Skeletal muscle cell (primary cell): ENCODE measurements at regions not wholly inside any gene's neighbourhood (a gene's known extent, or its start where the extent isn't known, plus 50 kb on each side); places are given as distances from the start of the nearest gene placed in this dataset.
"Not testable (repeated sequence)": the region's sequence is repeated elsewhere in the genome, so short reads cannot be mapped to it uniquely, and the experiment has no call there.

Experiments used
- DNase-seq: peaks from one replicate; pipeline ENCODE4 v3.0.0-alpha.2; 2010; ENCODE audit warnings: low read depth
- H3K4me3 ChIP-seq: 2 replicates; pipeline ENCODE4 v1.5.1; 2011; ENCODE audit warnings: low read depth, mild to moderate bottlenecking, control low read depth, low read length, moderate library complexity

DNA sequence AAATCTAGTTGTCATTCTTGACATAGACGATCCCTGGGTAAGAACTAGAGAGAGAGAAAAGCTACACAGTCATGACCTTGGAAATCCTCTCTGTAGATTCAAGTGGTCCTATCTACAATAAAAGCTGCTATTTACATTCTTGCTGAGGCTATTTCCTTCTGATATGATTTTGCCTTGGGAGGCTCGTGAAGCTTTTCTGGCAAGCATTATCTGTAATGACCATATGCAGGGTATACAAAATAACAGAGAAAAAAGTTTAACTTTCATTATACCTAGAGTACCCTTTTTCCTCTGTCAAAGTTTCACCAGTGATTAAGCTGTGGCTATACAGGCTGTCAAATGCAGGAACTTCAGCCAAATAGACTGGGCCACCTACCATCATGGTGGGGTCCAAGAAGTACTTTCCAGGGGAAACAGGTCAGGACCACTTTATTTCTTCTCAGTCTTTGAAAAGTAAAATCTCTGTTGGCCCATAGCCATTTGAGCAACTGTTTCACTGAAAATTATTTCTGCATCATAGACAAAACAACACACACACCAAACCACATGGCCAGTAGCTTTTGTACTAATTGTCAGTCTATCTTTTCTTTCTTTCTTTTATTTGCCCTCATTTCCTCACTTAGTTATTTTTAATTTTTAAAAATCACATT, 677.0 kb upstream of the ID4 start:
- no peak overlapping the region for H3K4me3 ChIP-seq
- no peak for DNase-seq

DNA sequence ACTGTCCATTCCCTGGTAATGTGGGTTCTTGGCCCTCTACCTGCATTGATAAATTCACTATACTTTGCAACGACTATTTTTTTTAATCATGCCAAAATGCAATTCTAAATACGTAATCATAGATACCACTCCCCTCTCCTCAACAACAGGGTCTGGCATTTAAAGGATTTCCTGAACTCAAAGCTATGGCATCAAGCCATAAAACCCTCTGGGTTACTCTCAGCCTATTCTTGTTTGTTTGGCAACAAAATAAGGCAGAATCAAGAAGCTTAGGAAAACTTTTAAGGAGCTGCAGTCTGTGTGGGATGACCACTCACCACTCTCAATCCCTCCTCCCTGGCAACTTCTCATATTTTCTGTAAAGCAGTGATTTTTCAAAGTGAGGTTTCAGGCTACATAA, 669.9 kb upstream of the ID4 start:
- no peak for DNase-seq

DNA sequence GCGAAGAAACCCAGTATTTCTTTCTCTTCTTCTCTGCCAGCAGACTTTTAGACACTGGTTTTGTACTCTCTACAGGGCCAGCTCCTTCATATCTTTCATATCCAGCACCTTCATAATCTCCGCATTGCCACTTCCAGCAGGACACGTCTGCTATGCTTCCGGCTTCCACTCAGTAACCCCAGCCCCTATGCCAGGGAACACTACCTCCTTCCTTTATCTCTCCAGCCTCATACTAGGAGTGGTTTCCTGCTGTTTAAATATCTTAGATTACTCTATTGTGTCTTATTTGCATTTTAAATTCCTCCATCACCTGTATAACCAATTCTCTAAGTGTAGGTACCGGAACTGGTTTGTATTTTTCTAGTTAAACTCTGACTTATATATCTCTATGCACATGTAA, 667.8 kb upstream of the ID4 start:
- H3K4me3 ChIP-seq, result no peak overlapping the region
- DNase-seq, result no peak

More for the DNA sequence above, 669.9 kb upstream of the ID4 start:
- H3K4me3 ChIP-seq, result no peak overlapping the region

DNA sequence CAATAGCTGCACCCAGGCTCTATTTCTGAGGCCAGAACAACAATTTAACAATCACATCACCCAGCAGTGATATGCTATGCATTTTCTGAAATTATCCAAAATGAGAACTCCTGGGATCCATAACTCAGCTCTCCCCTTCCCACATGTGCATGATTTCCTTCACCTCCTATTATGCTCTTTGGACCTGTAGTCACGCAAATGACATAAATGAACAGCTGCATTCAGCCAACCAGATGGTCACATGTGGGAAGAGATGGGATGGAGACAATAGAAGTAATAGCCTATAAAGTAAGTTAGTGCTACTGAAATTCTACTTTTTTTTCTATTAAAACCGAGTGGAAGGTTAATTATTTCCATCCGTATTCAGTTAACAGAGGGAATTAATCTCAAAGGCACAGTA, 662.1 kb upstream of the ID4 start:
- no peak overlapping the region for H3K4me3 ChIP-seq
- no peak for DNase-seq

DNA sequence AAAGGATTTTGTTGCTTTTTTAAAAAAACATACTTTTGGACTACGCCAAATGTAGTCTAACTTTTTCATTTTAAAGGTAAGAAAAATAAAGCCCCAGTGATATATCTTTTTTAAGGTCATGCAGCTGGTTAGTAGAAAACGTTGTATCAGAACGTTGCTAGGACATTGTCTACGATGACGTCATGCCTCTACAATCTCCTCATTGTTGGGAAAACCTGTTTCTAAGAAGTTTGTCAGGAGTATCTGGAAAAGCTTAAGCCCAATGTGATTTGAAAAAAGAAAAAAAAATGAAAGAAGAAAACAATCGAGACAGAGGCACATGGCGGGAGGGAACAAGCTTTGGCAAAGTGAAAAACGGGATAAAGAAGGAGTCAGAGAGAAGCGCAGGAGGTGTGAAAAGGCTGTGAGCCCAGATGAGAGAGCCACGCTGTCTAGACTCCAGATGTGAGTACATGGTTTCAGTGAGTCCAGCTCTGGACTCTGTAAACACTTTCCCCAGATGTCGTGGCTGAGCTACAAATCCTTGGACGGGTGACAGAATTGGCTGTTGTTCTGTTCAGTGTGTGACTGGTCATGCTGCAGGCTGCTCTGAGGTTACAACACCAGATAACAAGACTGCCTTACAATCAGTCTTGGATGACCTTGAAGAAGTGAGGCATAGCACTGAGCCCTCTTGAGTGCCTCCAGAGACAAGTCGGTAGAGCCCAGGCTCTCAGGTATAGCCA, 656.7 kb upstream of the ID4 start:
- H3K4me3 ChIP-seq, result no peak overlapping the region
- DNase-seq, result no peak

DNA sequence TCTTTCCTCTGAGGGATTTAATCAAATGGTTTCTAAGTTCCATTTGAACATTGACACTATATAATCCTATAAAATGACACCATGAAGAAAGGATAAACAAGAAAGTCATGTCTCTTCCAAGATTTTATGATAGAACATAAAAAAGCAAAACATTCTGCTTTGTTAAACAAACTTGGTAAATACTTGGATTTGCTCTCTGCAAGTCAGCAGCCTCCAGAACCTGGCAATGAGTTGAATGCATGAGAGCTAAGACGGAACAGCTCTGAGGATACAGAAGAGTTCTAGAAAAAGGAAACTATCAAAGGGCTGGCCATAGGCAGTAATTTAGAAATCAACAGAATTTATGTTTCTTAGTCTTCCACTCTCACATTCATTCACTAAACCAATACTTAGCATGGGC, 656.0 kb upstream of the ID4 start:
- H3K4me3 ChIP-seq, result no peak overlapping the region
- DNase-seq, result no peak

DNA sequence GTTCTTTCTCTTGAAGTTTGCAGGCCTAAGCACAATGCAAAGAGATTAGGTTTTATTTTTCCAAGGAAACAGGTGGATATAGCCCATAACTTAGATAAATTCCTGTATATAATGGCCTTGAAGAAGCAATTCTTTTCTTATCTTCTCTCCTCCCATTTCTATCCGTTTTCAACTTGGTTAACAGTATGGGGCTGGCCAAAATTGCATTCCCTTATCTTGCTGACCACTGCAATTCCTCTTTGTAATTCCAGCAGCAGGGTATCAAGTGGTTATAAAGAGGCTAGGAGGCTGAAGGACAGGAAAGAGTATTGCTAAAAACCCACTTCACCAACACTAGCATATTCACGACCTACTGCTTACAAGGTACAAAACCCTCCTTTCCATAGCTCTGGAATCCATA, 643.5 kb upstream of the ID4 start:
- DNase-seq, result no peak
- no peak overlapping the region for H3K4me3 ChIP-seq

DNA sequence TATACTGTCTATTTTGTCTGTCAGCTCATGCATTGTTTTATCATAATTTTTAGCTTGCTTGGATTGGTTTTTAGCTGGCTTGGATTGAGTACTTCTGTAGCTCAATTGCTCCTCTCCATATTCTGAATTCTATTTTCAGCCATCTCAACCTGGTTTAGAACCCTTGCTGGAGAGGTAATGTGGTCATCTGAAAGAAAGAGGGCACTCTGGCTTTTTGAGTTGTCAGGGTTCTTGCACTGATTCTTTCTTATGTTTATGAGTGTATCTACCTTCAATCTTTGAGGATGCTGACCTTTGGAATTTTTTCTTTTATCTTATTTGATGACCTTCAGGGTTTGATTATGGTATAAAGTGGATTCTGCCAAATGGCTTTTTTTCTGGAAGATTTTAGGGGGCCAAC, 632.7 kb upstream of the ID4 start:
- no peak overlapping the region for H3K4me3 ChIP-seq
- no peak for DNase-seq

DNA sequence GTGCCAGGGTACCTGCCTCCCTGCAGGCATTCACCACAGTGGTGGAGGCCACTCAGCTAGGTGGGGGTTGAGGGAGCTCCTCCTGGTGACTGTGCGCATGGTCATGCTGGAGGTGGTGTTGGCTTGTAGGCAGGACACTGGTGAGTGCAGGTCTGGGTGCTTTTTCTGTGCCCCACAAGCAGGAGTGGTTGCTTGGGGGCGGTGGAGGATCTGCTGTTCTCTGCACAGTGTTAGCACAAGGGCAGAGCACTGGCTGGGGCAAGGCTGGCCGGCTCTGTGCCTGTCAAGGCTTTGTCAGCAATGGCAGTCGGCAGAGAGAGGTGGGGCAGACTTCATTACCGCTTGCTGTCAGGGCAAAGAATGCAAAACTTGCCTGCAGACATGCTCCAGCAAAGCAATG, 632.1 kb upstream of the ID4 start:
- no peak overlapping the region for H3K4me3 ChIP-seq
- DNase-seq, result no peak

DNA sequence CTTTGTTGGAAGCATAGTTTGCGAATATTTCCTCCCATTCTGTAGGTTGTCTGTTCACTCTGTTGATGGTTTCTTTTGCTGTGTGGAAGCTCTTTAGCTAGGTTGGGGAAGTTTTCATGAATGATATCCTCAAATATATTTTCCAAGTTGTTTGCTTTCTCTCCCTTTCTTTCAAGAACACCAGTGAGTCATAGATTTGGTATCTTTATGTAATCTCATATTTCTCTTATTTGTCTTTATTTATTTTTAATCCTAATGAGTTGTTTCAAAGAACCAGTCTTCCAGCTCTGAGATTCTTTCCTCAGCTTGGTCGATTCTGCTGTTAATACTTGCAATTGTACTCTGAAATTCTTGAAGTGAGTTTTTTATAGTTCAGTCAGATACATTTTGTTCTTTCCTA, 628.0 kb upstream of the ID4 start:
- H3K4me3 ChIP-seq, result no peak overlapping the region
- no peak for DNase-seq

DNA sequence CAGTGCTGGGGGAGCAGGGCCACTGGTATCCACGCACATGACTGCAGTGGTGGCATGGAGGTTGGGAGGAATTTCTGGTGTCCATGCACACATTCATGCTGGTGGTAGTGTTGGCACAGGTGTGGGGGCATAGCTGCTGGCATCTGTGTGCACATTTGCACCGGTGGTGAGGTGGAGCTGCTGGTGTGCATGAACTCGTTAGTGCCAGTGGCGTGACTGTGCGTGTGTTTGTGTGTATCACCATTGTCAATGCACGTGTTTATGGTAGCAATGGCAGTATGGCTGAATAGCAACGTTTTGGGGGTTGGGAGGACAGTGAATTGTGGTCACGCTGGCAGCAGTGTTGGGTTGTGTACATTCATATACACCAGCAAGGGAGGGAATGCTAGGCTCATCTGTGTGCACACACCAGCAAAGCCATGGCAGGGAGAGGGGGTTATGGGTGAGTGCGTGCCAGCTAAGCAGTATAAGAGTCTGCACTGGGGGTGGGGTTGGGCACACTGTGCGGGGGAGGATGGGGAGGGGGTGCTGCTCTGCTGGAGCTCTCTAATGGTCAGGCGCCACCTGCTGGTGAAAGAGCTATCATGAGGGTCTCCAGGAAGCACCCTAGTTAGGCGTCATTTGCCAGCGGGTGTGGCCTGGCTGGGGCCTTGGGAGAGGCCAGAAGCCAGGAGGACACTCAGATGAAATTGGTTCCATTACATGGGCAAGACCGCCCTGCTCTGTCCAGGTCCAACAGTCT, 626.1 kb upstream of the ID4 start:
- DNase-seq, result no peak
- H3K4me3 ChIP-seq, result no peak overlapping the region

DNA sequence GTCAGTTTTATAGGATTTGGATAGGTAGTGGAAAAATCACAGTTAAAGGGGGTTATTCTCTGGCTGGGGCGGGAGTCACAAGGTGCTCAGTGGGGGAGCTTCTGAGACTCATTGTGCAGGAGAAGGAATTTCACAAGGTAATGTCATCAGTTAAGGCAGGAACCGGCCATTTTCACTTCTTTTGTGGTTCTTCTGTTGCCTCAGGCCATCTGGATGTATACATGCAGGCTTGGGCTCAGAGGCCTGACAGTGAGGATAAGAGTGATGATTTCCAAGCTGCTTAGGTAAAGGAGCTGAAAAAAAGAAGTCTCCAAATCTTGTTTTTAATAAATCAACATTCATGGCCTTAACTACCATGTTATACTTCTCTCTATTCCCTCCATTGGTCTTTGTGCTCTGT, 622.9 kb upstream of the ID4 start:
- no peak overlapping the region for H3K4me3 ChIP-seq
- DNase-seq, result no peak

DNA sequence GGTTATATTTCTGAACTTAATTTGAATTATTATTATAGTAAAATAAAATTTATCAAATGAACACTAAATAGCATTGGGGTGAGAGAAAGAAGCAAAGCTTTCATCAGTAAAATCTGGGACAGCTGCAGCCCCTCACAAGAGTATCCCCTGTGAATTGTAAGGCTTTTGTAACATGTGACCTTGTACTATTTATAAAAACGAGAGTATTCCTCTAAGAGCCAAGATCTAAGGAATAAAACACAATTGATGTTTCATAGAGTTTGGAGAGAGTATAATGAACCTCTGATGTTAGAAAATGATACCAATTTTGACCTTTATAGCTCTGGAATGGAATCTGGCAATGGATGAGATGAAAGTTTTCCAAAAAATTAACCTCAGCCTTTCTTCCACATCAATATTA, 617.2 kb upstream of the ID4 start:
- no peak overlapping the region for H3K4me3 ChIP-seq
- DNase-seq, result no peak

DNA sequence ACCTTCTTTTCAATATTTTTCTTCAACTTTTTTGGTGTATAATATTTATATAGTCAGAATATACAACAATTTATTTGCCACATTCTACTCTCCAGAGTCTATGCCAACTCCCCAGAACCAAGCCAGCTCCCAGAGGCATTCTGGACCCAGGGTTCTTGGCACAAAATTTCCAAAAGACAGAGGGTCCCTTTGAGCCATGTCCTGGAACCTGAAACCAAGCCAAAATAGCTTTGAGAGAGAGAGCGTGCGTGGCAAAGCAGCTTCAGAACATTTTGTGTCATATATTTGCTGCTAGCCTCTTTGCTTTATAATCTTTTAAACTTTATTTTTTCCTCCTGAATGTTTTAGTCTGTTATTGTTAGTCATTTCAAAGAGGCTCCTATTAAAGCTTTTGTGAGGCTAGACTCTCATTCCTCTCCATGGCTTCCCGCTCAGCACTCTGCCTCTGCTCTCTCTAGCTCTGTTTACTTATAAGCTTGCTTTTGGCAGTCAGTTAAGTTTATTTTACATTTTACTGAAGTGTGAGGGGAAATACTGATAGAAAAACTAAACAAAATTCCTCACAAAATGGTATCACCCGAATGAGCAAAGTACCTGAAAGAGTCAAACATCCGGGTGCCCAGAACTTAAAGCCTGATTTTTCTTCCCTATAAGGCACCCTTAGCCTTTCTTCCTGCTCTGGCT, 605.1 kb upstream of the ID4 start:
- no peak for DNase-seq
- H3K4me3 ChIP-seq, result no peak overlapping the region

DNA sequence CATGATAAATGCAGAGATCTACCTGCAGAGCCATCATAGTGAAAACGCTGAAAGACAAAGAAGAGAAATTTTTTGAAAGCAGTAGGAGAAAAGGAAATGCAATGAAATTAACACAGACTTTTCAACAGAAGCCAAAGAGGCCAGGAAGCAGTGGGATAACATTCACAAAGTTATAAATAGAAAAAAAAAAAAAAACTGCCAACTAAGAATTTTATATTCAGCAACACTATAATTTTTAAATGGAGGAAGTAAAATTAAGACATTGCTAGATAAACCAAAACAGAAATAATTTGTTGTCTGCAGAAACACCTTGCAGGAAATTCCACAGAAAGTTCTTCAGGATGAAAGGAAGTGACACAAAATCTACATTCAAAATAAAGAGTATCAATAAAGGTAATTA, 591.5 kb upstream of the ID4 start:
- H3K4me3 ChIP-seq, result no peak overlapping the region
- no peak for DNase-seq

DNA sequence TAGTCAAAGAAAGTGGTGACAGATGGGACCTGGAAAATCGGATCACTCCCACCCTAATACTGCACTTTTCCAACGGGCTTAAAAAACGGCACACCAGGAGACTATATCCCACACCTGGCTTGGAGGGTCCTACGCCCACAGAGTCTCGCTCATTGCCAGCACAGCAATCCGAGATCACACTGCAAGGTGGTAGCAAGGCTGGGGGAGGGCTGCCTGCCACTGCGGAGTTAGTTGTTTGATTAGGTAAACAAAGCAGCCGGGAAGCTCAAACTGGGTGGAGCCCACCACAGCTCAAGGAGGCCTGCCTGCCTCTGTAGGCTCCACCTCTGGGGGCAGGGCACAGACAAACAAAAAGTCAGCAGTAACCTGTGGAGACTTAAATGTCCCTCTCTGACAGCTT, 590.0 kb upstream of the ID4 start:
- not testable (repeated sequence) for DNase-seq, H3K4me3 ChIP-seq

DNA sequence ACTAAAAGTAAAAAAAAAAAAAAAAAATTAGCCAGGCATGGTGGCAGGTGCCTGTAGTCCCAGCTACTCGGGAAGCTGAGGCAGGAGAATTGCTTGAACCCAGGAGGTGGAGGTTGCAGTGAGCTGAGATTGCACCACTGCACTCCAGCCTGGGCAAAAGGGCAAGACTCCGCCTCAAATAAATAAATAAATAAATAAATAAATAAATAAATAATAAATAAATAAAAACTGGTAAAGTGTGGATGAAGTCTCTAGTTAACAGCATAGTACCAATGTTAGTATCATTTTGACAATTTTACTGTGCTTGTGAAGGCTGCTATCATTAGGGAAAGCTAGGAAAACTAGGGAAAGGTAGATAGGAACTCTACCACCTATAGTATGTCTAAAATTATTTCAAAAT, 581.0 kb upstream of the ID4 start:
- DNase-seq, result not testable (repeated sequence)

DNA sequence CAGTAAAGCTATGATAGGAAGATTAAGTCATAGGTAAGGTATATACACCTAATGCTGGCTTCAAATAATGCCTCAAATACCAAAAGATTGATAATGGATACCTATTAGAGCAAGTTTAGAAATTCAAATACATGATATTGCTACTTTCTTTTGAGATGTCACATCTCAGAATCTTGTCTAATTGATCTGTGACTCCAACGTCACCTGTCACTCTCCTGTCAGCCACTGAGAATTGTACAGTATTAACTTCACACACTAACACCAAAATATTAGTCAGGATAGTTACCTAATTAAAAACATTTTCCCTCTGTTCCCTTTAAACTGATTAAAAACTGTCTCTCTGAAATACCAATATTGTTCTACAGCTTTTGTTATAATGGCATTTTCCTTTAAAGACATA, 575.5 kb upstream of the ID4 start:
- H3K4me3 ChIP-seq, result no peak overlapping the region
- no peak for DNase-seq

More for the DNA sequence above, 581.0 kb upstream of the ID4 start:
- not testable (repeated sequence) for H3K4me3 ChIP-seq

DNA sequence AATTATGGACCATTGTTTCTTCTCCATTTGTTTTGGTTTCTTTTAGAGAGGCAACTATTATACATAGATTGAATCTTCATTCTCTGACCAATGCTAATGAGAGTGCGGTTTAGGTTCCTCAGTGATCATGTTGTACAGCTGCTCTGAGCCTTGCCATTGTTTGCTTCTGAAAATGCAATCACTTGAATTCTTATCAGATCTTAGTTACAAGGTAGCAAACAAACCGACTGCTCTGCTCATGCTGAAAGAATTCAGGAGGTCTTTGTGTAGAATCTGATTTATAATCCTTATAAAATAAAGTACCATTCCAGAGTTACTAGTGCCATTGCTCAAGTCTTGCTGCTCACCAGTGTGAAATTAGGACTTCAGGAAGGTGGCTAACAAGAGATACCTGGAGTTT, 569.1 kb upstream of the ID4 start:
- no peak for DNase-seq
- no peak overlapping the region for H3K4me3 ChIP-seq

DNA sequence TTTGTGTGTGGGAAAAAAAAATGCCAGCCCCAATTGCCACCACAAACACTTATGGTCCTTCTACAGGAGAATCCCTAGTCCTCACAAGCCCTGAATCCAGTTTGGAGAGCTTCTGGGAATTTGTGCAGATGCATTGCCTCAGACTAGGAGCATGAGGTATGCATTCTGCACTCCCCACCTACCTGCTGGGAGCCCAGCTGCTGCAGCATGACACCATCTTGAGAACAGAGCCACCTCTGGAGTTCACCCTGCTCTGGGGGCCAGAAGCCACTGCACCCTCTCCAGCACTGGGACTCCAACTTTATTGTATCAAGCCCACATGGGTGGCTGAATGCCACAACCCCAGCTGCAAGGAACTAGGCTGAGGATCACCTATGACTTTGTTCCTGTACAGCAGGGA, 568.5 kb upstream of the ID4 start:
- no peak overlapping the region for H3K4me3 ChIP-seq
- no peak for DNase-seq
